Progenitor cell of endocrine pancreas (in vitro differentiated cells): ENCODE measurements at regions not wholly inside any gene's neighbourhood (a gene's known extent, or its start where the extent isn't known, plus 50 kb on each side); places are given as distances from the start of the nearest gene placed in this dataset.

Source experiments
- DNase-seq: peaks from one replicate; pipeline ENCODE4 v3.0.0; 2021; ENCODE audit warnings: low spot score; ENCODE audit not compliant: unreplicated experiment
- H3K27ac Mint-ChIP-seq: 2 replicates; pipeline ENCODE4 v1.8.0; 2021; ENCODE audit warnings: mild to moderate bottlenecking, moderate library complexity, mixed read lengths
- H3K27me3 Mint-ChIP-seq: 2 replicates; pipeline ENCODE4 v1.8.0; 2021; ENCODE audit warnings: mixed read lengths
- H3K36me3 Mint-ChIP-seq: 2 replicates; pipeline ENCODE4 v1.8.0; 2022; ENCODE audit warnings: mixed read lengths; ENCODE audit not compliant: insufficient read depth
- H3K4me1 Mint-ChIP-seq: 2 replicates; pipeline ENCODE4 v1.8.0; 2021; ENCODE audit warnings: low read depth, mixed read lengths
- H3K4me3 Mint-ChIP-seq: 2 replicates; pipeline ENCODE4 v1.8.0; 2021; ENCODE audit warnings: low read depth, mild to moderate bottlenecking, moderate library complexity, mixed read lengths
- H3K9me3 Mint-ChIP-seq: 2 replicates; pipeline ENCODE4 v1.8.0; 2021; ENCODE audit warnings: low read depth, mixed read lengths
- TF ChIP-seq, protein P1 (sequence below): fragments of 200-600 bp; sonication (generic); IDR thresholded peaks from one replicate; pipeline ENCODE4 v1.5.0; 2021; ENCODE audit warnings: antibody characterized with exemption, mild to moderate bottlenecking; ENCODE audit not compliant: unreplicated experiment

DNA sequence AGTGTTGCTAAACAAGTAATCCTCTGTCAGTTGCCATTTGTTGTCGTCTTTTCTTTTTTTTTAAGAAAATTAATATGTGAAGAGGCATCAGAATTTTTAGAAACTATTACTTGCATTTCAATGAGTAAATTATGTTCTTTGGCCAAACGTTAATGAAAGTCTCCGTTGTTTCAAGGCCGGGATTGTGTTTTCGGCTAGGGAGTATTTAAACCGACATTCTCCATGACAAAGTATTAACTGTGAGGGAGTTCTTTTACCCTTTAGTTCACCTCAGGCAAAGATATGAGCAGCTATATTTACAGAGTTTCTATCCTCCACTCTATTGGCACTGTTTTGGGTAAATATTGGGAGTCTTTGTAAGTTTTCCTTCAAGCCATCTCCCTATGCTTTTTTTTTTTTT lies 668.9 kb downstream of the METTL15 start:
- no peaks in the 10 kb centered on the region for H3K27me3 Mint-ChIP-seq
- TF ChIP-seq, protein P1, sequence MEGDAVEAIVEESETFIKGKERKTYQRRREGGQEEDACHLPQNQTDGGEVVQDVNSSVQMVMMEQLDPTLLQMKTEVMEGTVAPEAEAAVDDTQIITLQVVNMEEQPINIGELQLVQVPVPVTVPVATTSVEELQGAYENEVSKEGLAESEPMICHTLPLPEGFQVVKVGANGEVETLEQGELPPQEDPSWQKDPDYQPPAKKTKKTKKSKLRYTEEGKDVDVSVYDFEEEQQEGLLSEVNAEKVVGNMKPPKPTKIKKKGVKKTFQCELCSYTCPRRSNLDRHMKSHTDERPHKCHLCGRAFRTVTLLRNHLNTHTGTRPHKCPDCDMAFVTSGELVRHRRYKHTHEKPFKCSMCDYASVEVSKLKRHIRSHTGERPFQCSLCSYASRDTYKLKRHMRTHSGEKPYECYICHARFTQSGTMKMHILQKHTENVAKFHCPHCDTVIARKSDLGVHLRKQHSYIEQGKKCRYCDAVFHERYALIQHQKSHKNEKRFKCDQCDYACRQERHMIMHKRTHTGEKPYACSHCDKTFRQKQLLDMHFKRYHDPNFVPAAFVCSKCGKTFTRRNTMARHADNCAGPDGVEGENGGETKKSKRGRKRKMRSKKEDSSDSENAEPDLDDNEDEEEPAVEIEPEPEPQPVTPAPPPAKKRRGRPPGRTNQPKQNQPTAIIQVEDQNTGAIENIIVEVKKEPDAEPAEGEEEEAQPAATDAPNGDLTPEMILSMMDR: no peak
- no peaks in the 10 kb centered on the region for H3K4me1 Mint-ChIP-seq
- no peak for DNase-seq
- H3K36me3 Mint-ChIP-seq: peaks cover 1% of the 10 kb centered on the region
- H3K4me3 Mint-ChIP-seq: no peak overlapping the region
- no peak overlapping the region for H3K27ac Mint-ChIP-seq
- H3K9me3 Mint-ChIP-seq: peaks cover 22% of the 10 kb centered on the region

DNA sequence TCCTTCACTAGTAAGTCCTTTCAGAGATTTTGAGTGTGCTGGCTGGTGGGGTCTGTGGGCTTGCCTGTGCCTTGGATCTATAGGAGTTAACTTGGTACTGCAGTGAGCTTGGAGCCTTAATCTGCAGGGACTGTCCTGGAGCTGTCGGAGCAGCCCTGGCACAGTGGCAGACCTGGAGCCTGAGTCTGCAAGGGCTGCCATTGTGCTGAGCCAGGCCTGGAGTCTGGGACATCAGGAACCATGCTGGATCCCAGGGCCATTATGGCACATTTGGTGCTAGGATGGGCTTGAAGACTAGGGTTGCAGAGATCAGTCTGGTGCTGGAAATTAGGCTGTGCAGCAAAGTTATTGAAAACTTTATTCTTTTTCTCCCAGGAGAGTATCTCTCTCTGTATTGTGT lies 665.4 kb downstream of the METTL15 start:
- H3K36me3 Mint-ChIP-seq: peaks cover 1% of the 10 kb centered on the region

DNA sequence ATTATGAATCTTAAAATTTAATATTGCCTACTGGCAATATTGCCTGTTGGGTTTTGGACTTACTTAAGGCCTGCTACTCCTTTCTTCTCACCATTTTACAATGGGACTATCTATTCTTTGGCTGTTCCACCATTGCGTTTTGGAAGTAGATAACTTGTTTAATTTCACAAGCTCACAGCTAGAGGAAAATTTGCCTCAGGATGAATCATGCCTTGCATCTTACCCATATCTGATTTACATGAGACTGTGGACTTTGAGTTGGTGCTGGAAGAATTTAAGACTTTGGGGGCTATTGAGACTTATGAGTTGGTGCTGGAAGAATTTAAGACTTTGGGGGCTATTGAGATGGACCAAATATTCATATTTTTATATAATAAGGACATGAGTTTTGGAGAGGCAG lies 662.6 kb downstream of the METTL15 start:
- no peak overlapping the region for H3K27ac Mint-ChIP-seq
- TF ChIP-seq, protein P1: no peak
- H3K4me3 Mint-ChIP-seq: no peak overlapping the region
- peaks cover 16% of the 10 kb centered on the region for H3K9me3 Mint-ChIP-seq
- H3K4me1 Mint-ChIP-seq: no peaks in the 10 kb centered on the region
- no peaks in the 10 kb centered on the region for H3K27me3 Mint-ChIP-seq
- no peak for DNase-seq
- peaks cover 1% of the 10 kb centered on the region for H3K36me3 Mint-ChIP-seq

More for the DNA sequence above, 665.4 kb downstream of the METTL15 start:
- H3K9me3 Mint-ChIP-seq: peaks cover 16% of the 10 kb centered on the region
- H3K27me3 Mint-ChIP-seq: no peaks in the 10 kb centered on the region
- H3K27ac Mint-ChIP-seq: no peak overlapping the region
- no peak overlapping the region for H3K4me3 Mint-ChIP-seq
- TF ChIP-seq, protein P1: no peak
- DNase-seq: no peak
- no peaks in the 10 kb centered on the region for H3K4me1 Mint-ChIP-seq

DNA sequence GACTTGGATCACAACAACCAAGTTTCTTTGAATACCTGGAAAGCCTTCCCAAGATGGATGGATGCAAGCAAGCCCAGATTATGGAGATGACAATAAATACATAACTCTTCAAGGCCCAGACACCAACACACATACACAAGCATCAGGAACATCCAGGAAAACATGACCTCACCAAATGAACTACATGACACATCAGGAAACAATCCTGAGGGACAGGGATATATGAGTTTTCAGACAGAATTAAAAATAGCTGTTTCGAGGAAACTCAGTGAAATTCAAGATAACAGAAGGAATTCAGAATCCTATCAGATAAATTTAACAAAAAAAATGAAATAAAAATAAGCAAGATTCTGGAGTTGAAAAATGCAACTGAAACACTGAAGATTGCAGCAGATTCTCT lies 659.4 kb downstream of the METTL15 start:
- Mint-ChIP-seq H3K27me3 (no peaks in the 10 kb centered on the region), H3K36me3 (no peaks in the 10 kb centered on the region), H3K27ac (no peak overlapping the region), H3K4me1 (no peaks in the 10 kb centered on the region), H3K9me3 (peaks cover 5% of the 10 kb centered on the region), H3K4me3 (no peak overlapping the region)
- TF ChIP-seq, protein P1: no peak
- DNase-seq: no peak

DNA sequence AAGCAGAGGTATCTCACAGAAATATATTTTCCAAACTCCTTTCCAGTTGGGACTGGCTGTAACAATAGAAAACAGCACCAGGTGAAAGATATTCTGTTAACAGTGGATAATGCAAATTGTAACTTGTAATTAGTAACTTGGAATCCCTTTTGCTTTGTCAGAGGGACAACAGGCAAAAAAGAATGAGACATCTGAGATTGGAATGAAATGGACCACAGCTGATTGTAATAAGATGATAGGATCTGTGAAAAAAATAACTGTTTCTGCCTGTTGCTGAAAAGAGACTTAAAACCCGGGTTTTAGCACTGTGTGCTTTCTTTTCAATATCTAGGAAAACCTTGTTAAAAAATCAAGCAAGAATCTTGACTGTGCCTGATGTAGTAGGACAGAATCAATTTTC lies 655.7 kb downstream of the METTL15 start:
- H3K27ac Mint-ChIP-seq: no peak overlapping the region
- H3K9me3 Mint-ChIP-seq: peaks cover 5% of the 10 kb centered on the region
- DNase-seq: no peak
- TF ChIP-seq, protein P1: no peak
- H3K4me3 Mint-ChIP-seq: no peak overlapping the region
- H3K4me1 Mint-ChIP-seq: peaks cover 5% of the 10 kb centered on the region
- no peaks in the 10 kb centered on the region for H3K36me3 Mint-ChIP-seq
- H3K27me3 Mint-ChIP-seq: no peaks in the 10 kb centered on the region
